ENCODE measurements at regions not wholly inside any gene's neighbourhood (a gene's known extent, or its start where the extent isn't known, plus 50 kb on each side); places are given as distances from the start of the nearest gene placed in this dataset.
A peak's percentile ranks its signal among the peaks of the same experiment; 100 is the strongest.

- intact Hi-C loops (cut with DNase I), result no loop called here
- 69% methylated on average over 12 of the region's 12 CpGs for WGBS
- Histone ChIP-seq H3K27ac (replicated peaks in 1 of 4) (peak overlapping the region; percentile 17 to 44 (median 36)), H3K4me1 (peaks cover 0 to 6% (median 5%) of the 10 kb centered on the region in 4 donors), H3K36me3 (no peaks in the 10 kb centered on the region), H3K9me3 (no peaks in the 10 kb centered on the region), H3K27me3 (no peaks in the 10 kb centered on the region), H3K4me3 (peak overlapping the region in 1 of 4 donors; percentile 31)
- DNase-seq (ENCODE audit: extremely low spot score), result no peak
- no peak for TF ChIP-seq EP300 (IDR thresholded peaks at IDR 0.05)
- no peak for TF ChIP-seq CTCF (IDR thresholded peaks at IDR 0.05)
- TF ChIP-seq POLR2A (IDR thresholded peaks at IDR 0.05; ENCODE audit: low read depth), result no peak
- no peak for TF ChIP-seq POLR2AphosphoS5 (IDR thresholded peaks at IDR 0.05)
Measured at GRCh38 chr20:50338479-50339391, 148.1 kb downstream of the CEBPB start.

- 55% methylated on average over 2 of the region's 3 CpGs for WGBS
- TF ChIP-seq POLR2AphosphoS5 (IDR thresholded peaks at IDR 0.05), result no peak
- no peak for TF ChIP-seq CTCF (IDR thresholded peaks at IDR 0.05)
- TF ChIP-seq EP300 (IDR thresholded peaks at IDR 0.05), result no peak
- no peak for TF ChIP-seq POLR2A (IDR thresholded peaks at IDR 0.05; ENCODE audit: low read depth)
- Histone ChIP-seq H3K4me1 (peaks cover 0 to 6% (median 6%) of the 10 kb centered on the region in 4 donors), H3K4me3 (no peak overlapping the region), H3K36me3 (no peaks in the 10 kb centered on the region), H3K27ac (replicated peaks in 1 of 4) (peak overlapping the region in 3 of 4 donors; percentile 17 to 44 (median 26)), H3K9me3 (no peaks in the 10 kb centered on the region), H3K27me3 (no peaks in the 10 kb centered on the region)
- DNase-seq (ENCODE audit: extremely low spot score), result no peak
- intact Hi-C loops (cut with DNase I), result no loop called here
Measured at GRCh38 chr20:50339466-50339901, 148.9 kb downstream of the CEBPB start.

DNA sequence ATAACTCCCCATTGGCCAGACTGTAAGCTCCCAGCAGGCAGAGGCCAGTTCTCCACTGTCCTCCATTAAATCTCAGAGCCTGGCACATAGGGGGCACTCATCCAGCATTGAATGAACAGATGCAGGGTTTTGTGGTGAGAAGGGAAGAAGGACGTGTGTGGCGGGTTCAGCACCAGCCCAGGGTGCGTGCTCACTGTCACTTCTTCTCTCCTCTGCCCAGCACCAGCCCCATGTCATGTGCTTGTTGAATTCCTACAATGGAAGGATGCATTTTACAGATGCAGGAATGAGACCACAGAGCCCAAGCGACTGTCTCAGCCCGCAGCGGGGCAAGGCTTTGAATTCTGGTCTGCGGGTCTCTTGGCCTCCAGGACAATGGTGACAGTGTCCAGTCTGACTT lies 149.9 kb downstream of the CEBPB start:
- H3K27ac ChIP-seq (replicated peaks in 1 of 4), result no peak overlapping the region
- intact Hi-C loops (cut with DNase I), result no loop called here
- WGBS, result 88% methylated on average over 3 of the region's 7 CpGs
- no peaks in the 10 kb centered on the region for H3K9me3 ChIP-seq
- no peak for DNase-seq (ENCODE audit: extremely low spot score)
- no peak for TF ChIP-seq POLR2AphosphoS5 (IDR thresholded peaks at IDR 0.05)
- no peak for TF ChIP-seq POLR2A (IDR thresholded peaks at IDR 0.05; ENCODE audit: low read depth)
- TF ChIP-seq CTCF (IDR thresholded peaks at IDR 0.05), result no peak
- TF ChIP-seq EP300 (IDR thresholded peaks at IDR 0.05), result no peak
- H3K36me3 ChIP-seq, result no peaks in the 10 kb centered on the region
- no peaks in the 10 kb centered on the region for H3K27me3 ChIP-seq
- no peak overlapping the region for H3K4me3 ChIP-seq
- H3K4me1 ChIP-seq, result peaks cover 8 to 17% (median 11%) of the 10 kb centered on the region in 4 donors

GRCh38 chr20:50341050-50341449 lies 150.4 kb downstream of the CEBPB start:
- intact Hi-C loops (cut with DNase I), result no loop called here
- no peak for DNase-seq (ENCODE audit: extremely low spot score)
- no peaks in the 10 kb centered on the region for H3K27me3 ChIP-seq
- H3K9me3 ChIP-seq, result no peaks in the 10 kb centered on the region
- peaks cover 13 to 22% (median 16%) of the 10 kb centered on the region in 4 donors for H3K4me1 ChIP-seq
- H3K36me3 ChIP-seq, result no peaks in the 10 kb centered on the region
- WGBS, result 92% methylated on average over 5 of the region's 9 CpGs
- no peak overlapping the region for H3K27ac ChIP-seq (replicated peaks in 1 of 4)
- no peak overlapping the region for H3K4me3 ChIP-seq
- TF ChIP-seq EP300 (IDR thresholded peaks at IDR 0.05), result no peak
- TF ChIP-seq POLR2AphosphoS5 (IDR thresholded peaks at IDR 0.05), result no peak
- no peak for TF ChIP-seq POLR2A (IDR thresholded peaks at IDR 0.05; ENCODE audit: low read depth)
- no peak for TF ChIP-seq CTCF (IDR thresholded peaks at IDR 0.05)

Data from esophagus muscularis mucosa (tissue), 4 donors.